WI38 (cell line): ENCODE measurements at regions not wholly inside any gene's neighbourhood (a gene's known extent, or its start where the extent isn't known, plus 50 kb on each side); places are given as distances from the start of the nearest gene placed in this dataset.

Experiments
- H3K4me3 ChIP-seq: 2 replicates; pipeline ENCODE4 v1.5.1; 2011; ENCODE audit warnings: low read depth, mild to moderate bottlenecking, control low read depth, low read length
- CTCF ChIP-seq: IDR thresholded peaks from 2 replicates; pipeline ENCODE4 v1.5.1; 2012; ENCODE audit warnings: low read depth, mild to moderate bottlenecking, control low read depth, low read length

GRCh38 chr5:24067208-24067607, 559.8 kb downstream of the PRDM9 start:
- H3K4me3 ChIP-seq: no peak overlapping the region
- no peak for TF ChIP-seq CTCF

GRCh38 chr5:24068524-24068923, 561.1 kb downstream of the PRDM9 start:
- H3K4me3 ChIP-seq: no peak overlapping the region
- no peak for TF ChIP-seq CTCF

GRCh38 chr5:24073107-24073506, 565.7 kb downstream of the PRDM9 start:
- no peak for TF ChIP-seq CTCF
- H3K4me3 ChIP-seq: no peak overlapping the region

- TF ChIP-seq CTCF: no peak
- no peak overlapping the region for H3K4me3 ChIP-seq
These were observed 564.7 kb downstream of the CDH10 start for GRCh38 chr5:24080046-24080445.

GRCh38 chr5:24094081-24094679, 550.6 kb downstream of the CDH10 start:
- H3K4me3 ChIP-seq: no peak overlapping the region
- TF ChIP-seq CTCF: no peak

- TF ChIP-seq CTCF: no peak
- H3K4me3 ChIP-seq: no peak overlapping the region
These were observed 542.8 kb downstream of the CDH10 start for GRCh38 chr5:24102010-24102409.

- H3K4me3 ChIP-seq: no peak overlapping the region
- no peak for TF ChIP-seq CTCF
These were observed 541.2 kb downstream of the CDH10 start for GRCh38 chr5:24103451-24104023.
